ENCODE measurements at regions not wholly inside any gene's neighbourhood (a gene's known extent, or its start where the extent isn't known, plus 50 kb on each side); places are given as distances from the start of the nearest gene placed in this dataset.
A peak's percentile ranks its signal among the peaks of the same experiment; 100 is the strongest.

- no peak for DNase-seq (ENCODE audit: low read depth in 2 of 2)
These were observed 177.3 kb downstream of the FGF1 start for GRCh38 chr5:142508591-142508990.

GRCh38 chr5:142507531-142508372, 178.1 kb downstream of the FGF1 start:
- DNase-seq (ENCODE audit: low read depth in 2 of 2) = peak in 1 of 2 donors; percentile 19

GRCh38 chr5:142506756-142507155, 179.1 kb downstream of the FGF1 start:
- DNase-seq (ENCODE audit: low read depth in 2 of 2) = no peak

GRCh38 chr5:142506046-142506445, 179.8 kb downstream of the FGF1 start:
- no peak for DNase-seq (ENCODE audit: low read depth in 2 of 2)

- DNase-seq (ENCODE audit: low read depth in 2 of 2) = no peak
These were observed 177.1 kb upstream of the SPRY4 start for GRCh38 chr5:142501890-142502289.

GRCh38 chr5:142500227-142500905, 175.5 kb upstream of the SPRY4 start:
- no peak for DNase-seq (ENCODE audit: low read depth in 2 of 2)

- DNase-seq (ENCODE audit: low read depth in 2 of 2) = no peak
These were observed 174.9 kb upstream of the SPRY4 start for GRCh38 chr5:142499591-142500226.

GRCh38 chr5:142498298-142498697, 173.5 kb upstream of the SPRY4 start:
- no peak for DNase-seq (ENCODE audit: low read depth in 2 of 2)

GRCh38 chr5:142495531-142495930, 170.7 kb upstream of the SPRY4 start:
- DNase-seq (ENCODE audit: low read depth in 2 of 2) = no peak

- DNase-seq (ENCODE audit: low read depth in 2 of 2) = no peak
These were observed 169.2 kb upstream of the SPRY4 start for GRCh38 chr5:142493875-142494518.

- DNase-seq (ENCODE audit: low read depth in 2 of 2) = no peak
These were observed 168.0 kb upstream of the SPRY4 start for GRCh38 chr5:142492781-142493281.

- no peak for DNase-seq (ENCODE audit: low read depth in 2 of 2)
These were observed 166.9 kb upstream of the SPRY4 start for GRCh38 chr5:142491679-142492078.

- no peak for DNase-seq (ENCODE audit: low read depth in 2 of 2)
These were observed 166.4 kb upstream of the SPRY4 start for GRCh38 chr5:142491270-142491669.

- no peak for DNase-seq (ENCODE audit: low read depth in 2 of 2)
These were observed 161.8 kb upstream of the SPRY4 start for GRCh38 chr5:142486581-142486980.

- DNase-seq (ENCODE audit: low read depth in 2 of 2) = no peak
These were observed 161.2 kb upstream of the SPRY4 start for GRCh38 chr5:142486020-142486419.

GRCh38 chr5:142484821-142485387, 160.1 kb upstream of the SPRY4 start:
- DNase-seq (ENCODE audit: low read depth in 2 of 2) = no peak

- no peak for DNase-seq (ENCODE audit: low read depth in 2 of 2)
These were observed 157.4 kb upstream of the SPRY4 start for GRCh38 chr5:142482207-142482606.

- no peak for DNase-seq (ENCODE audit: low read depth in 2 of 2)
These were observed 156.6 kb upstream of the SPRY4 start for GRCh38 chr5:142481410-142481809.

GRCh38 chr5:142479854-142480519, 155.2 kb upstream of the SPRY4 start:
- DNase-seq (ENCODE audit: low read depth in 2 of 2) = no peak

- no peak for DNase-seq (ENCODE audit: low read depth in 2 of 2)
These were observed 154.3 kb upstream of the SPRY4 start for GRCh38 chr5:142479150-142479549.

- DNase-seq (ENCODE audit: low read depth in 2 of 2) = no peak
These were observed 153.3 kb upstream of the SPRY4 start for GRCh38 chr5:142478113-142478512.
